ENCODE measurements at regions not wholly inside any gene's neighbourhood (a gene's known extent, or its start where the extent isn't known, plus 50 kb on each side); places are given as distances from the start of the nearest gene placed in this dataset.

GRCh38 chr10:55397777-55398496 lies 596.9 kb upstream of the PCDH15 start:
- TF ChIP-seq CTCF (IDR thresholded peaks at IDR 0.05) (no peak), POLR2A (IDR thresholded peaks at IDR 0.05) (no peak)

Measured in esophagus squamous epithelium (tissue), 4 donors.